HepG2 (cell line): ENCODE measurements at regions not wholly inside any gene's neighbourhood (a gene's known extent, or its start where the extent isn't known, plus 50 kb on each side); places are given as distances from the start of the nearest gene placed in this dataset.

Experiments
- ATAC-seq: fragments of 200-7000 bp; cut with Tn5 transposase; 3 replicates; pipeline ENCODE4 v1.9.1; 2020; ENCODE audit warnings: mild to moderate bottlenecking, moderate library complexity
- BruUV-seq: library from RNA; stranded (reverse); fragments of 400-500 nt; replicated peaks from 2 replicates; lab custom pipeline; 2021; lab: Mats Ljungman, UMichigan
- CTCF ChIA-PET: fragments of 300-600 bp; formaldehyde crosslinking; extraction: SDS; loops from one replicate; lab custom pipeline; 2021; ENCODE audit warnings: low total read pairs, inconsistent platforms, low intra/inter-chr PET ratio; lab: Yijun Ruan, JAX
- POLR2A ChIA-PET: fragments of 350-600 bp; sonication (Branson Sonifier 250); formaldehyde crosslinking; loops from one replicate; lab custom pipeline; 2020; ENCODE audit warnings: antibody characterized with exemption, inconsistent platforms; lab: Yijun Ruan, JAX
- DNase-seq: peaks from one replicate; pipeline ENCODE4 v3.0.0-alpha.2; 2015; ENCODE audit warnings: low spot score
- FAIRE-seq: peaks from 3 replicates; lab custom pipeline; 2011; peaks lifted over from hg19 to GRCh38; lab: Jason Lieb, UNC
- H2AFZ ChIP-seq: one replicate; pipeline ENCODE4 v1.6.1; 2011; ENCODE audit warnings: low read length, inconsistent platforms
- H3K27ac ChIP-seq: fragments of 300-600 bp; 3 replicates; pipeline ENCODE4 v1.8.0; 2011; ENCODE audit warnings: mixed run types, mild to moderate bottlenecking, mixed read lengths, low read length, inconsistent platforms; ENCODE audit not compliant: insufficient read depth; ENCODE audit errors: extremely low read length
- H3K27me3 ChIP-seq, 2 experiments: fragments of 200-600 bp in 1 of 2; 2 replicates in 1 of 2; 3 replicates in 1 of 2; pipeline versions ENCODE4 v1.6.0 to v1.8.0; 2011; ENCODE audit warnings: low read length in 2 of 2, mild to moderate bottlenecking in 2 of 2, moderate library complexity in 2 of 2, inconsistent platforms in 1 of 2; ENCODE audit not compliant: insufficient read depth in 2 of 2, control insufficient read depth in 1 of 2
- H3K36me3 ChIP-seq, 2 experiments: fragments of 200-600 bp in 1 of 2; replicated peaks in 1 of 2; 2 replicates in 1 of 2; 3 replicates in 1 of 2; pipeline versions ENCODE4 v1.5.1 to v1.8.0; 2011; ENCODE audit warnings: low read length in 2 of 2, inconsistent platforms in 1 of 2; ENCODE audit not compliant: insufficient read depth in 2 of 2, control insufficient read depth in 1 of 2
- H3K4me1 ChIP-seq: 2 replicates; pipeline ENCODE4 v1.5.1; 2012; ENCODE audit warnings: low read length, inconsistent platforms; ENCODE audit not compliant: insufficient read depth
- H3K4me2 ChIP-seq: 2 replicates; pipeline ENCODE4 v1.6.0; 2011; ENCODE audit warnings: low read depth, low read length, inconsistent platforms
- H3K4me3 ChIP-seq, 3 experiments: fragments of 200-600 bp in 1 of 3; sonication (generic), shearing (Covaris generic) in 1 of 3; replicated peaks in 1 of 3; 2 replicates each; pipeline ENCODE4 v1.5.1; 2011 to 2016; ENCODE audit warnings: low read length in 3 of 3, inconsistent platforms in 2 of 3, low read depth in 2 of 3, mild to moderate bottlenecking in 2 of 3, control low read depth in 1 of 3, mixed read lengths in 1 of 3; ENCODE audit not compliant: insufficient read depth in 1 of 3
- H3K79me2 ChIP-seq: one replicate; pipeline ENCODE4 v1.6.1; 2011; ENCODE audit warnings: low read length, inconsistent platforms; ENCODE audit not compliant: insufficient read depth
- H3K9ac ChIP-seq: 2 replicates; pipeline ENCODE4 v1.6.0; 2011; ENCODE audit warnings: mild to moderate bottlenecking, low read depth, low read length, inconsistent platforms; ENCODE audit not compliant: insufficient read depth
- H3K9me3 ChIP-seq: 2 replicates; pipeline ENCODE4 v1.5.1; 2012; ENCODE audit warnings: mild to moderate bottlenecking, low read length
- H4K20me1 ChIP-seq: 2 replicates; pipeline ENCODE4 v1.6.0; 2011; ENCODE audit warnings: inconsistent platforms, mild to moderate bottlenecking, low read length, moderate library complexity; ENCODE audit not compliant: insufficient read depth
- ATF7 ChIP-seq, 2 experiments: fragments of 450-650 bp in 1 of 2; sonication (generic) in 1 of 2; formaldehyde crosslinking in 1 of 2; IDR thresholded peaks; 2 replicates each; pipeline versions ENCODE4 v1.4.0 to v1.6.1; 2016 to 2020; ENCODE audit warnings: antibody characterized with exemption in 1 of 2, mild to moderate bottlenecking in 1 of 2, missing genetic modification reagents in 1 of 2
- KLF12 ChIP-seq: sonication (generic); formaldehyde crosslinking; IDR thresholded peaks from 2 replicates; pipeline ENCODE4 v1.4.0; 2020; ENCODE audit warnings: missing genetic modification reagents, borderline replicate concordance
- KLF16 ChIP-seq, 2 experiments: sonication (generic) in 1 of 2; formaldehyde crosslinking in 1 of 2; IDR thresholded peaks; 2 replicates each; pipeline versions ENCODE4 v1.6.1 to v1.8.0; 2016 to 2023; ENCODE audit warnings: missing genetic modification reagents in 2 of 2, missing compliant biosample characterization in 1 of 2
- MAFF ChIP-seq: IDR thresholded peaks from 2 replicates; pipeline ENCODE4 v1.6.1; 2011; ENCODE audit warnings: low read depth, low read length, improper control_type of control experiment
- MAFK ChIP-seq, 2 experiments: IDR thresholded peaks in 1 of 2; conservative IDR thresholded peaks in 1 of 2; 2 replicates each; pipeline ENCODE4 v1.6.1; 2011; ENCODE audit warnings: improper control_type of control experiment in 2 of 2, low read length in 2 of 2
- NFE2L2 ChIP-seq: fragments of 150-350 bp; IDR thresholded peaks from 2 replicates; pipeline ENCODE4 v1.6.1; 2014; ENCODE audit warnings: low read length
- NFKBIZ ChIP-seq: IDR thresholded peaks from 2 replicates; pipeline ENCODE4 v1.6.1; 2018; ENCODE audit warnings: missing genetic modification reagents, missing compliant biosample characterization
- NR2F1 ChIP-seq, 2 experiments: fragments of 450-650 bp in 1 of 2; formaldehyde crosslinking in 1 of 2; IDR thresholded peaks; 2 replicates each; pipeline versions ENCODE4 v1.5.0 to v1.6.1; 2016 to 2020; ENCODE audit warnings: mild to moderate bottlenecking in 1 of 2, missing compliant biosample characterization in 1 of 2, missing genetic modification reagents in 1 of 2, moderate library complexity in 1 of 2
- RARA ChIP-seq: IDR thresholded peaks from 2 replicates; pipeline ENCODE4 v1.6.1; 2016; ENCODE audit warnings: missing genetic modification reagents, missing compliant biosample characterization
- THYN1 ChIP-seq: sonication (generic); formaldehyde crosslinking; IDR thresholded peaks from 2 replicates; pipeline ENCODE4 v1.8.1; 2023; ENCODE audit warnings: low read depth, mild to moderate bottlenecking, moderate library complexity, missing genetic modification reagents, borderline replicate concordance
- WGBS: methylation state at CpG from one replicate; pipeline ENCODE4 v1.1.6; 2017; ENCODE audit warnings: low lambda C conversion rate; 5-methylcytosine and 5-hydroxymethylcytosine counted together
- in situ Hi-C: cut with HindIII; loops from 2 replicates; pipeline ENCODE4 v1.10.0; 2017; ENCODE audit warnings: low pct_unique_long_range_greater_than_20kb; ENCODE audit not compliant: extremely low pct_ligation_motif_present
- intact Hi-C: fragments of 100-400 bp; cut with micrococcal nuclease; formaldehyde crosslinking; loops from one replicate; pipeline ENCODE4 v1.10.0; 2022; ENCODE audit not compliant: unreplicated experiment
- TF ChIP-seq, protein P1 (sequence below): sonication (generic); formaldehyde crosslinking; IDR thresholded peaks from 2 replicates; pipeline ENCODE4 v1.4.0; 2020; ENCODE audit warnings: mild to moderate bottlenecking, missing genetic modification reagents
- TF ChIP-seq, protein P2 (sequence below): sonication (generic); formaldehyde crosslinking; IDR thresholded peaks from 2 replicates; pipeline ENCODE4 v1.5.1; 2020; ENCODE audit warnings: missing genetic modification reagents, mild to moderate bottlenecking, borderline replicate concordance
- TF ChIP-seq, protein P3 (sequence below): sonication (generic); formaldehyde crosslinking; IDR thresholded peaks from 2 replicates; pipeline ENCODE4 v1.8.1; 2023; ENCODE audit warnings: mild to moderate bottlenecking, inconsistent platforms, moderate library complexity, missing genetic modification reagents, borderline replicate concordance

DNA sequence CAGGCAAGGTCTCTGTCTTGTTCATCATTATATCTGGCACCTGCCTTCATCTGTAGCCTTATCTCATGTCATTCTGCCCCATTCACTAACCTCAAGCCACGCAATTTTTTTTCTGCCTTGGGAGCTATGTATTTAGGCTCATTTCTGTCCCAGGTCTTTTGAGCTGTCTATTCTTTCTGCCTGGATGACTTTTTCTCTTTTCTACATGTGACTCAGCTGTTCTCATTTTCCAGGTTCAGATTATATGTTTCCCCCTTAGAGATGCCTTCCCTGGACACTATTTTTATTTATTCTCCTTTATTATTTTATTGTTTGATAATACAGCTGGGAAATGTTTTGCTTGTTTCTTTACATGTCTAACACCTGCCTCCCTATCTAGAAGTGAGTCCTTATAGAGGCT, 737.4 kb upstream of the TBX3 start:
- POLR2A ChIA-PET, result interaction anchor here (0.9 to 5.5 kb wide), 13 partner anchors 13 to 810 kb away, joined by 3 to 99 read pairs (median 5); partner anchors contain the start of gene TBX3
- intact Hi-C loops, result loop anchor here (5.0 kb wide), 1 partner anchor 764 kb away; no protein-coding TSS in a partner anchor
- H3K27me3 ChIP-seq, result no peaks in the 10 kb centered on the region
- BruUV-seq, result no TSS peak
- H3K36me3 ChIP-seq, result no peaks in the 10 kb centered on the region
- no peak for FAIRE-seq
- H3K27ac ChIP-seq, result peak overlapping the region; percentile 86
- H3K4me1 ChIP-seq, result peaks cover 92% of the 10 kb centered on the region
- H3K4me2 ChIP-seq, result peak overlapping the region; percentile 72
- H2AFZ ChIP-seq, result no peak overlapping the region
- H3K9ac ChIP-seq, result peak overlapping the region; percentile 44
- no peak for DNase-seq
- no peaks in the 10 kb centered on the region for H4K20me1 ChIP-seq
- H3K9me3 ChIP-seq, result peaks cover 11% of the 10 kb centered on the region; the same call in 1 of the 2 replicates
- no peak overlapping the region; a peak in 1 of 6 replicates for H3K4me3 ChIP-seq
- WGBS, result 28% methylated on average over 1 of the region's 1 CpG
- TF ChIP-seq NFKBIZ (no peak), THYN1 (no peak), RARA (no peak), MAFK (conservative IDR thresholded peaks at IDR 0.05 in 1 of 2, IDR thresholded peaks at IDR 0.05 in 1 of 2; ENCODE audit: low read length in 2 of 2) (peak; percentile 29 to 58; a peak in 2 of 4 replicates), MAFF (0 out of 2 replicates have a peak, but pooled peaks have one; percentile 3), NFE2L2 (peak; percentile 83)
- TF ChIP-seq, protein P1, sequence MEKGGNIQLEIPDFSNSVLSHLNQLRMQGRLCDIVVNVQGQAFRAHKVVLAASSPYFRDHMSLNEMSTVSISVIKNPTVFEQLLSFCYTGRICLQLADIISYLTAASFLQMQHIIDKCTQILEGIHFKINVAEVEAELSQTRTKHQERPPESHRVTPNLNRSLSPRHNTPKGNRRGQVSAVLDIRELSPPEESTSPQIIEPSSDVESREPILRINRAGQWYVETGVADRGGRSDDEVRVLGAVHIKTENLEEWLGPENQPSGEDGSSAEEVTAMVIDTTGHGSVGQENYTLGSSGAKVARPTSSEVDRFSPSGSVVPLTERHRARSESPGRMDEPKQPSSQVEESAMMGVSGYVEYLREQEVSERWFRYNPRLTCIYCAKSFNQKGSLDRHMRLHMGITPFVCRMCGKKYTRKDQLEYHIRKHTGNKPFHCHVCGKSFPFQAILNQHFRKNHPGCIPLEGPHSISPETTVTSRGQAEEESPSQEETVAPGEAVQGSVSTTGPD (CRISPR knock-in tag), result no peak
- H3K79me2 ChIP-seq, result no peaks in the 10 kb centered on the region
- CTCF ChIA-PET, result no interaction called here
- in situ Hi-C loops, result no loop called here
- no peak; the same call in 2 of the 3 replicates for ATAC-seq

DNA sequence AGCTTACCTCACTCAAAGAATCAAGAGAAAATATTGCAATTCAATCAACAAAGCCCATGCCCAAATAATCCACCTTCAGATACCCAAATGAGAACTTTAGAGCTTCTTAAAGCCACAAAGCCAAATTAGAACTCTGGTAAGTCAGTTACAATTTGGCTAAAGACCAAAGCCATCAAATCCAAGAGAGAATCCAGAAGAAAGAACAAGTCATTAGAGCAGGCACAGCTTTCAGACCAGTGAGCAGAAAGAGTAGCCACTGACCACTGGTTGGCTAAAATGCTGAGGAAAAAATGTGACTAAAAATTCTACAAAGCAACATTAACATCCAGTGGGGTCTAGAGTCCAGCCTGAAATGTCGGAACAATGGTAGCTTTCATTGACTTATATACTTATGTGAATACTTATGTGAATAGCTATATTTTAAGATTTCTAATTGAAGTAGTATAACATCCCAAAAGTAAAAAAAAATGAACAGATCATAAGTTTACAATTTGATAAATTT, 735.2 kb upstream of the TBX3 start:
- no peak overlapping the region for H3K4me3 ChIP-seq
- intact Hi-C loops (no loop called here), in situ Hi-C loops (no loop called here)
- no peaks in the 10 kb centered on the region for H3K27me3 ChIP-seq
- 38% methylated on average over 1 of the region's 1 CpG for WGBS
- no peak overlapping the region for H2AFZ ChIP-seq
- no peak for FAIRE-seq
- DNase-seq, result peak; percentile 78
- H3K4me1 ChIP-seq, result peaks cover 71% of the 10 kb centered on the region
- no peaks in the 10 kb centered on the region for H3K36me3 ChIP-seq
- no peaks in the 10 kb centered on the region for H3K79me2 ChIP-seq
- ChIA-PET CTCF (no interaction called here), POLR2A (interaction anchor here (1.0 to 1.2 kb wide), 4 partner anchors 33 to 735 kb away, joined by 3 to 4 read pairs (median 4); no protein-coding TSS in a partner anchor)
- peaks cover 11% of the 10 kb centered on the region; the same call in 1 of the 2 replicates for H3K9me3 ChIP-seq
- peak overlapping the region; percentile 15; the same call in 1 of the 2 replicates for H3K4me2 ChIP-seq
- no TSS peak for BruUV-seq
- peak overlapping the region; percentile 54 for H3K27ac ChIP-seq
- H4K20me1 ChIP-seq, result no peaks in the 10 kb centered on the region
- no peak for ATAC-seq
- peak overlapping the region; percentile 24; the same call in 1 of the 2 replicates for H3K9ac ChIP-seq
- TF ChIP-seq NR2F1 (CRISPR knock-in tag; IDR thresholded peaks at IDR 0.05) (0 out of 4 replicates have a peak, but pooled peaks of 1 of the 2 experiments have one; percentile 26), ATF7 (IDR thresholded peaks at IDR 0.05) (no peak), ATF7 (CRISPR knock-in tag; IDR thresholded peaks at IDR 0.05) (no peak), KLF12 (CRISPR knock-in tag) (no peak), KLF16 (CRISPR knock-in tag; IDR thresholded peaks at IDR 0.05) (no peak)
- TF ChIP-seq, protein P2, sequence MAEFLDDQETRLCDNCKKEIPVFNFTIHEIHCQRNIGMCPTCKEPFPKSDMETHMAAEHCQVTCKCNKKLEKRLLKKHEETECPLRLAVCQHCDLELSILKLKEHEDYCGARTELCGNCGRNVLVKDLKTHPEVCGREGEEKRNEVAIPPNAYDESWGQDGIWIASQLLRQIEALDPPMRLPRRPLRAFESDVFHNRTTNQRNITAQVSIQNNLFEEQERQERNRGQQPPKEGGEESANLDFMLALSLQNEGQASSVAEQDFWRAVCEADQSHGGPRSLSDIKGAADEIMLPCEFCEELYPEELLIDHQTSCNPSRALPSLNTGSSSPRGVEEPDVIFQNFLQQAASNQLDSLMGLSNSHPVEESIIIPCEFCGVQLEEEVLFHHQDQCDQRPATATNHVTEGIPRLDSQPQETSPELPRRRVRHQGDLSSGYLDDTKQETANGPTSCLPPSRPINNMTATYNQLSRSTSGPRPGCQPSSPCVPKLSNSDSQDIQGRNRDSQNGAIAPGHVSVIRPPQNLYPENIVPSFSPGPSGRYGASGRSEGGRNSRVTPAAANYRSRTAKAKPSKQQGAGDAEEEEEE (CRISPR knock-in tag), result no peak
- TF ChIP-seq, protein P3, sequence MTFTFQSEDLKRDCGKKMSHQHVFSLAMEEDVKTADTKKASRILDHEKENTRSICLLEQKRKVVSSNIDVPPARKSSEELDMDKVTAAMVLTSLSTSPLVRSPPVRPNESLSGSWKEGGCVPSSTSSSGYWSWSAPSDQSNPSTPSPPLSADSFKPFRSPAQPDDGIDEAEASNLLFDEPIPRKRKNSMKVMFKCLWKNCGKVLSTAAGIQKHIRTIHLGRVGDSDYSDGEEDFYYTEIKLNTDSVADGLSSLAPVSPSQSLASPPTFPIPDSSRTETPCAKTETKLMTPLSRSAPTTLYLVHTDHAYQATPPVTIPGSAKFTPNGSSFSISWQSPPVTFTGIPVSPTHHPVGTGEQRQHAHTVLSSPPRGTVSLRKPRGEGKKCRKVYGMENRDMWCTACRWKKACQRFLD (CRISPR knock-in tag), result no peak
